A673 (cell line): ENCODE measurements at regions not wholly inside any gene's neighbourhood (a gene's known extent, or its start where the extent isn't known, plus 50 kb on each side); places are given as distances from the start of the nearest gene placed in this dataset.

ENCODE experiments used
- BruUV-seq: library from RNA; stranded (reverse); fragments of 400-500 nt; replicated peaks from 2 replicates; lab custom pipeline; 2021; lab: Mats Ljungman, UMichigan
- CTCF ChIA-PET: fragments of 300-600 bp; sonication (Branson Sonifier 250); formaldehyde crosslinking; loops from one replicate; lab custom pipeline; 2022; ENCODE audit warnings: antibody characterized with exemption; lab: Charles Lee
- POLR2A ChIA-PET: fragments of 300-600 bp; sonication (Branson Sonifier 250); formaldehyde crosslinking; loops from one replicate; lab custom pipeline; 2022; ENCODE audit warnings: antibody characterized with exemption; ENCODE audit not compliant: low non-redundant PET; lab: Charles Lee
- DNase-seq: peaks from one replicate; pipeline ENCODE4 v3.0.0-alpha.2; 2015; ENCODE audit warnings: low spot score
- H3K27ac ChIP-seq: fragments of 200-600 bp; sonication (generic); 2 replicates; pipeline ENCODE4 v1.5.1; 2016; ENCODE audit warnings: mixed run types, low read depth, mild to moderate bottlenecking, mixed read lengths, antibody characterized with exemption, low read length; ENCODE audit not compliant: poor library complexity, severe bottlenecking
- H3K27me3 ChIP-seq: fragments of 200-600 bp; sonication (generic); replicated peaks from 2 replicates; pipeline ENCODE4 v1.6.1; 2017; ENCODE audit warnings: mixed run types, low read depth, mild to moderate bottlenecking, mixed read lengths, antibody characterized with exemption, low read length; ENCODE audit not compliant: insufficient read depth, poor library complexity
- H3K36me3 ChIP-seq: fragments of 200-600 bp; sonication (generic); 2 replicates; pipeline ENCODE4 v1.6.1; 2016; ENCODE audit warnings: mixed run types, mild to moderate bottlenecking, mixed read lengths, antibody characterized with exemption, low read length; ENCODE audit not compliant: insufficient read depth, poor library complexity, severe bottlenecking
- H3K4me1 ChIP-seq: fragments of 200-600 bp; sonication (generic); 2 replicates; pipeline ENCODE4 v1.6.1; 2017; ENCODE audit warnings: mixed run types, mild to moderate bottlenecking, mixed read lengths, antibody characterized with exemption, low read length; ENCODE audit not compliant: insufficient read depth, poor library complexity, severe bottlenecking
- H3K4me3 ChIP-seq: fragments of 200-600 bp; sonication (generic); 2 replicates; pipeline ENCODE4 v1.5.1; 2016; ENCODE audit warnings: low read depth, mixed run types, mild to moderate bottlenecking, mixed read lengths, low read length; ENCODE audit not compliant: poor library complexity, severe bottlenecking
- H3K9me3 ChIP-seq: fragments of 200-600 bp; sonication (generic); 2 replicates; pipeline ENCODE4 v1.6.1; 2016; ENCODE audit warnings: mixed run types, low read depth, mild to moderate bottlenecking, mixed read lengths, antibody characterized with exemption, low read length; ENCODE audit not compliant: poor library complexity, severe bottlenecking
- EZH2 ChIP-seq: fragments of 200-600 bp; sonication (generic); IDR thresholded peaks from 2 replicates; pipeline ENCODE4 v1.6.1; 2017; ENCODE audit warnings: borderline replicate concordance, low read depth, mild to moderate bottlenecking, mixed read lengths, antibody characterized with exemption, low read length; ENCODE audit not compliant: poor library complexity, severe bottlenecking
- intact Hi-C: fragments of 100-400 bp; cut with micrococcal nuclease; formaldehyde crosslinking; loops from one replicate; pipeline ENCODE4 v1.10.0; 2022; ENCODE audit not compliant: unreplicated experiment
- TF ChIP-seq, protein P1 (sequence below): fragments of 300-800, 200-600 bp; sonication (generic); conservative IDR thresholded peaks from 2 replicates; pipeline ENCODE4 v1.5.1; 2017; ENCODE audit warnings: low read depth, mild to moderate bottlenecking, antibody characterized with exemption, low read length, moderate library complexity, mixed read lengths

DNA sequence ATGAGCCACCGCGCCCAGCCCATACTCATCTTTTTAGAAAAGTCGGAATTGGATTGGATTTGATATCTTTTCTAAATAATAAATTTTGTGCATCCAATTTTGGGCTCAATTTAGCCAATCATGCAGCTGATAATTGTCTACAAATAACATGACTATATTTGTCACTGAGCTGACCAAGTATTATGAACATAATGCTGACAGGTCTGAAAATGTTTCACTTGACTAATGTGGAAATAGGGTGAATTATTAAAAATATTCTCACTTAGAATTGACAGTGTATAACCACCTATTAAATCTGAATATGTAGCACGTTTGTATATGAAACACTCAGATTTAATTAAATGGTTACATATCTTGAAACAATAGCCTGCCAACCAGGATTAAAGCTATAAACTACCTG lies 657.2 kb upstream of the FSHR start:
- POLR2A ChIA-PET, result no interaction called here
- Histone ChIP-seq H3K9me3 (no peaks in the 10 kb centered on the region), H3K27ac (no peak overlapping the region), H3K4me3 (no peak overlapping the region), H3K36me3 (no peaks in the 10 kb centered on the region), H3K27me3 (no peaks in the 10 kb centered on the region), H3K4me1 (no peaks in the 10 kb centered on the region)
- CTCF ChIA-PET, result no interaction called here
- no peak for TF ChIP-seq EZH2
- TF ChIP-seq, protein P1, sequence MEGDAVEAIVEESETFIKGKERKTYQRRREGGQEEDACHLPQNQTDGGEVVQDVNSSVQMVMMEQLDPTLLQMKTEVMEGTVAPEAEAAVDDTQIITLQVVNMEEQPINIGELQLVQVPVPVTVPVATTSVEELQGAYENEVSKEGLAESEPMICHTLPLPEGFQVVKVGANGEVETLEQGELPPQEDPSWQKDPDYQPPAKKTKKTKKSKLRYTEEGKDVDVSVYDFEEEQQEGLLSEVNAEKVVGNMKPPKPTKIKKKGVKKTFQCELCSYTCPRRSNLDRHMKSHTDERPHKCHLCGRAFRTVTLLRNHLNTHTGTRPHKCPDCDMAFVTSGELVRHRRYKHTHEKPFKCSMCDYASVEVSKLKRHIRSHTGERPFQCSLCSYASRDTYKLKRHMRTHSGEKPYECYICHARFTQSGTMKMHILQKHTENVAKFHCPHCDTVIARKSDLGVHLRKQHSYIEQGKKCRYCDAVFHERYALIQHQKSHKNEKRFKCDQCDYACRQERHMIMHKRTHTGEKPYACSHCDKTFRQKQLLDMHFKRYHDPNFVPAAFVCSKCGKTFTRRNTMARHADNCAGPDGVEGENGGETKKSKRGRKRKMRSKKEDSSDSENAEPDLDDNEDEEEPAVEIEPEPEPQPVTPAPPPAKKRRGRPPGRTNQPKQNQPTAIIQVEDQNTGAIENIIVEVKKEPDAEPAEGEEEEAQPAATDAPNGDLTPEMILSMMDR, result no peak
- no peak for DNase-seq
- intact Hi-C loops, result no loop called here
- no TSS peak for BruUV-seq

DNA sequence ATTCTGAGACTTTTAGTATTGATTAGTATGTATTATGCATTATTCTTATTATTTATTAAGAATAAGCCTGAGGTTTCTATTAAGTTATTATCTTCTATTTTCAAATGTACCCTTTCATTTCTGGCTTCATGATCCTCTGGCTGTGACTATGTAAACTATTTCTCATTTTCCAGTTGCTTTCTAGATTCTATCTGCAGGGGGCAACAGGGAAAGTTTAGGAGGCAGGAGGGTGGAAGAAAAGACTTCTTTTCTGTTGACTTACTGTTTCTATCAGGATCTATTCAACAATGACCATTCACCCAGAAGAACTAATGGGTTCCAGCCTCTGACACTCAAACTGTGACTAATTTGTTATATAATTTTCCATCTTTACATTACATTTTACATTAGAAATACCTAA lies 653.4 kb upstream of the FSHR start:
- DNase-seq, result no peak
- Histone ChIP-seq H3K36me3 (no peaks in the 10 kb centered on the region), H3K9me3 (no peaks in the 10 kb centered on the region), H3K27ac (no peak overlapping the region), H3K4me3 (no peak overlapping the region), H3K27me3 (no peaks in the 10 kb centered on the region), H3K4me1 (no peaks in the 10 kb centered on the region)
- TF ChIP-seq, protein P1, result no peak
- TF ChIP-seq EZH2, result no peak
- POLR2A ChIA-PET, result no interaction called here
- intact Hi-C loops, result no loop called here
- CTCF ChIA-PET, result no interaction called here
- BruUV-seq, result no TSS peak

DNA sequence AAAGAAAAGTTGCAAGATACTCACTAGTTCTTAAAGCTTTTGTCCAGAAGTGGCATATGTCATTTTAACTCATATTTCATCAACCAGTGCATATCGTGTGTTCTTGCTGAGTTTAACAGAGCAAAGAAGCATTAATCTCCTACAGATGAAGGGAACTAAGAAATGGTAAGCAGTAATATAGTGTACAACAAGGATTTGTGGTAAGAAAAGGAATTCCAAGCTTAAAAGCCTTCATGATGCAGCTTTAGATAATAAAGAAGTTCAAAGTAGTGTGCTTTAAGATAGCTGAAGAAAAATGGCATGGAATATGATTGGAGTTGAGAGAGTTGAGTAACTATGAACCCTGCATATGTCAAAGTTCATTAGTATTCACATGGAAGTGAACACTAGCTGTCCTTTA lies 649.8 kb upstream of the FSHR start:
- intact Hi-C loops, result no loop called here
- BruUV-seq, result no TSS peak
- TF ChIP-seq, protein P1, result no peak
- TF ChIP-seq EZH2, result no peak
- no peak overlapping the region for H3K4me3 ChIP-seq
- H3K36me3 ChIP-seq, result no peaks in the 10 kb centered on the region
- H3K4me1 ChIP-seq, result no peaks in the 10 kb centered on the region
- no peak overlapping the region for H3K27ac ChIP-seq
- no peaks in the 10 kb centered on the region for H3K27me3 ChIP-seq
- no peak for DNase-seq
- no peaks in the 10 kb centered on the region for H3K9me3 ChIP-seq
- POLR2A ChIA-PET, result no interaction called here
- CTCF ChIA-PET, result no interaction called here
